Left hindlimb (tissue), 1 donor: ENCODE measurements at regions not wholly inside any gene's neighbourhood (a gene's known extent, or its start where the extent isn't known, plus 50 kb on each side); places are given as distances from the start of the nearest gene placed in this dataset.
"Not testable (repeated sequence)": the region's sequence is repeated elsewhere in the genome, so short reads cannot be mapped to it uniquely, and the experiment has no call there.

Experiments
- DNase-seq: peaks from one replicate; pipeline ENCODE4 v3.0.0-alpha.2; 2018

DNA sequence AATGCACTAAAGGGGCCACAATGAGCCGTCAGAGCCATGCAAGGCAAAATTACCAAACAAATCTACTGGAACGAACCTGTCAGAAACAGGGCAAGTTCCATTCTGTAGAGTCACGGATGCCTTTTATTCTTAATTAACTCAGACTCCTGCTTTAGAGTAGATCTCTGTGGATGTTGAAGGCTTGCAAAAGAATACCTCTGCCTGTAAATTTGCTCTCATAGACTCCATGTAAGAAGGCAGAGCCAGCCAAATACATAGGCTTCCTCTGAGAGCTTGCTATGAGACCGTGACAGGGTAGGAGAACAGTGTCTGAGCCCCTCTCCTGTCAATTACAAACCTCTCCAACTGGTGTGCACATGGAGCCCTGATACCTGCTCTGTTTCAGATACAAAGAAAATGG is 787.9 kb upstream of the POM121L12 start:
- DNase-seq: no peak

DNA sequence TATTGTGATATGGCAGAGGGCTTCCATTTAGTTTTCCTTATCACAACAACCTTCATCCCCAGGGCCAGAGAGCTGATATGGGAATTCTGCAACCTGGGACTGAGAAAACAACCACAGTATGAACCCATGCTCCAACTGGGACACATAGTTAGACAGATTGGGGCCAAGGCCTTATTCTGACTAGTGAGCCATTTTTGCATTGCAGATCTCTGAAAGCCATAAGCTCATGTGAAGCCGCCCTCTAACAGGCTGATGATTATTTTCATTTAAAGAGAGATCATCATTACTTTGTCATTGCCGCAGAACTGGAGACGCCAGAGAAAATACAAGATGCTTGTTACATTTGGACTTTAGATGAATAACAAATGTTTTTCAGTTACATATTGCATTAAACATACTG is 791.7 kb upstream of the POM121L12 start:
- DNase-seq: no peak

DNA sequence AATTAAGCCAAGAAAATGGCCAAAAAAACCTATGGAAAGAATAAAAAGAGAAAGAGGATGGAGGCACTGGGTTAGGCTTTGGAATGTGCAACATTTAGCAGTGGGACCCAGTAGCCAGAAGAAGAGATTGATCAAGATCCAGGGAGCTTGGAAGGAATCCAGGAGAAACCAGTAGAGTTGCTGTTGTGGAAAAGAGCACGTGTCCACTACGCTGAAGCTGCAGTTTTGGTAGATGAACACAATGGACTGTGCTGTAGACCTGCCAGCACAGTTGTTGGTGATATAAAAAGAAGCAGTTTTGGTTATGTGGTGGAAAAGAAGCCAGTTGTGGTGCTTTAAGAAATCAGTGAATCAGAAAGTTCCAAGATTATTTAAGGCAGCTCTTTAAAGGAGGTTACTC is 802.2 kb upstream of the POM121L12 start:
- no peak for DNase-seq

GRCh38 chr7:52211930-52212329 is 823.5 kb upstream of the POM121L12 start:
- DNase-seq: no peak

GRCh38 chr7:52209614-52210013 is 825.8 kb upstream of the POM121L12 start:
- no peak for DNase-seq

- no peak for DNase-seq
Measured at GRCh38 chr7:52197221-52197620, 838.2 kb upstream of the POM121L12 start.

- no peak for DNase-seq
Measured at GRCh38 chr7:52195664-52196063, 839.8 kb upstream of the POM121L12 start.

GRCh38 chr7:52189153-52189778 is 846.2 kb upstream of the POM121L12 start:
- no peak for DNase-seq

- no peak for DNase-seq
Measured at GRCh38 chr7:52184006-52184703, 851.3 kb upstream of the POM121L12 start.

DNA sequence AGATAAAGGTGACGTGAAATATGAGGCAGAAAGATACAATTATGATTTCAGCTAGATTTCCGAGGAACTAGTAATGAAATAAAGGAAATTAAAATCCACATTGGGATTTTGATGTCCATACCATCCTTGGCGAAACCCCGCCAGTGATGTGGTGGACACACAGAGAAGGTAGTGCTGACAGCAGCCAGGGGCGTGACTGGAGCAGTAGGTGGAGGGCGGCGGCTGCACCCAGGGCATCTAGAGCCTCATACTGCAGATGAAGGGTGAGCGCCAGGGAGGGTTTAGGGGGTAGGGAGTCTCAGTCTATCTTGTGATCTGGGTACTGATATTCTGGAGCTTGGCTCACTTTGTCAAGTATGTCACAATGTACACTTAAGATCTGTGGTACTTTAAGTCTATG is 855.5 kb upstream of the POM121L12 start:
- DNase-seq: no peak

GRCh38 chr7:52168085-52168484 is 851.5 kb upstream of the COBL start:
- no peak for DNase-seq

DNA sequence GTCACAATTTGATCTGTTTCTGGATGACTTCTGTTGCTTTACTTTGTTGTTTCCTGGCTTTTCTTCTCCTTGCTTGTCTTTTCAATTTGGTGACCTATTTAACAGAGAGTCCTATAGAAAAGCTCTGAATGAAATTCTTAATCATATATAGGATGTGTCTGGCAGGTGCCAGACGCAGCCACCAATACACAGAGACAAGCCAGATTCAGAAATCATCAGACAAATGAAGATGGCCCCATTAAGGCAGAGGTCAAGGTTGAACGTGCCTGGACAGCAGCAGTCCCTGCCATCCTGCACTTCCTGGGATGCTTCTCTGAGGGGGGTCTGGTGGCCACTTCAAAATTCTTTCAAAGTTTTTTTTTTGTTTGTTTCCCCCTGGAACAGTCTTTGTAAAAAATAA is 846.7 kb upstream of the COBL start:
- no peak for DNase-seq

DNA sequence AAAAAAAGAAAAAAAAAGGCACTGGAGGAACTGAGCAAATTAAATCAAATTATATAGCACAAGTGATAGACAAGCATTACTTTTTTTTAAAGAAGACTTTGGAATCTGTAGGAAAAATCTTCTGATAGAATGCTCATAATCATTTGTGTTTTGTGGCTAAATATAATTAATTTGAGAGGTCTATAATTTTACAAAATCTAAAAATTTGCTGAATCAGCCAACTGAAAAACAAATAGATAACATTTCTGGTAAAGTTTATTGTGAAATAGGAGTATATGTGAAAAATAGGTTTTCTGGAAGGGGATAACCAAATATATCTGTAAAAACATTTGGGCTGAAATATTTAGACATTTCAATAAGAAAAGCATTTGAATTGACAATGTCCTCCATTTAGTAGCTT is 844.9 kb upstream of the COBL start:
- no peak for DNase-seq

GRCh38 chr7:52159421-52159820 is 842.8 kb upstream of the COBL start:
- DNase-seq: not testable (repeated sequence)

DNA sequence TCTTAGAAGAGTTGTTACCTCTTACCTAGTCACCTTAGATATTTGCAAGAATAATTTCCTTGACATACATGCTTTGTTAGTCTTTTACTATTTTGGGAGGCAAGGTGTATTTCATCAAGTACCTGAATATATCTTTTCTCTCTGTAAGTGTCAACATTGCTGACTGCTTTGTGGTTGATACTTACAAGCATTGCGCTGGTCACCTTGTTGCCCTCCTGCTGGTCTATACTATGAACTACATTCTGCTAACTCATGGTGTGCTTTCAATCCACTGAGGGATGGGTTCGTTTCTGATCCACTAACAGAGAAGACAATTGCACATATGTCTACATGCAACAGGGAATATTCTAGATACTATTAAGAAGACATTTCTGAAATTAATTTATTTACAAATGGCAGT is 837.8 kb upstream of the COBL start:
- no peak for DNase-seq

- DNase-seq: no peak
Measured at GRCh38 chr7:52151559-52151958, 835.0 kb upstream of the COBL start.

- no peak for DNase-seq
Measured at GRCh38 chr7:52150952-52151351, 834.3 kb upstream of the COBL start.

DNA sequence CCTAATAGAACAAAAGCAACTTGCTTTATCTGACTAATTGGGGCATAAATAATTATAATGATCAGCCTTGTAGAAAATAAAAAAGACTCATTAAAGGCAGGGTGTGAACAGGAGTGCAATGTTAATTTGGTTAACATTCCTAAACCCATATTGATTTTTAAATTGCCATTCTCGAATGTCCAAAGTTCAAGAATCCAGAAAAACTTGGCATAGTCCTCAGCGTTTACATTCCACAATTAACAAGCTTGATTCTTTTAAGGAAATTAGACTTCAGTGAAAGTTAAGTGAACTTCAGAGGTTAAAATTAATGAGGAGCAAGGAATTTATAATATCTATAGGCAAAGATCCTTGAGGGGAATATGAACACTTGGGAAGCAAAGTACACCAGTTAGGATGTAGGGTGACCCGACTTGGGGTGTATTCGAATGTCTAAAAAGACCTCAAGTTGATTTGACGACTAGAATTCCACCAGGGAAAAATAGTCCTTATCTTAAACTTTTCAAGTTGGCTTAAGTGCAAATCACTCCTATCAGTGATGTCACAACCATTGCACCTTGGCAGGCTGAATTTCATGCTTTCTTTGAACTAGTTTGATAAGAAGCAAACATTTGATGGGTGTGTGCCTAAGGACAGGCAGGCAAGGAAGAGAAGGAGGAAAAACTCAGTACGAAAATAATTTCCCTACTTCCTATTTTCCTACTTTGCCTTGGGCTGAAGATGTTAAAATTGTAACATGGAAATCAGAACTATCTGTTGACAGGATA is 830.4 kb upstream of the COBL start:
- DNase-seq: no peak

- DNase-seq: no peak
Measured at GRCh38 chr7:52143219-52143618, 826.6 kb upstream of the COBL start.

DNA sequence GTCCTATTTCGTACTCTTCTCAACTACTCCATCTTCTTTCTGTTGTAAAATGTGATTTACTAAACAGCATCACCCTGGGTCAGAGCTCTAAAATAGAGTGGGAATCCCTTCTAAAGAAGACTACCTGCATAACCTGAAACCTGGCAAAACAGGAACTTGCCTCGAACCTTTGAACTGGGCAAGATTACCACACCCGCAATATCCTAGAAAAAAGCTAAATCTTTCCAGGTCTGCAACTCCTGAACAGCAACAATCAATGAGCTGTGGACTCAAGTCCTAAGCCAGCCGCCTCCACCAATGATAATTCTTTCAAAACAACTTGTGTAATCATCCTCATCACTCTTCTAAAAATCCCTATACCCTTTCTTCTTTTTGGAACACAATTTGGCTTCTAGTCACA is 824.2 kb upstream of the COBL start:
- no peak for DNase-seq

GRCh38 chr7:52135403-52135802 is 818.8 kb upstream of the COBL start:
- DNase-seq: no peak

DNA sequence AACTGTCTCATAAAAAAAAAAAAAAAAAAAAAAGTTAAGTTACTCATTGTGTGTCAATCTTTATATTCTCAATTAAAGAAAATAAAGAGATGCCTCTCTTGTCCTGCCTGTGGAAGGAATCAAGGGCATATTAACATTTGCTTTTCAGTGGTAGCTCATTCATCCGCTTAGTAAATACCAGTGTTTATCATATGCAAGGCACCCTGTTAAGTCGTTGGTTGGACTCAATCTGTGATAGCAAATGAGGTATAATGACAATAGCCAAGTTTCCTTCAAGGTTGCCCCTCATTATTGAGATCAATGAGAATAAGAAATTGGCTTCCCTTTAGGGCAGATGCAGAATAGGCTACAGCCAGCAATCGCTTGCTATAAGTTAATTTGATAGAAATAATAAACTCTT is 812.7 kb upstream of the COBL start:
- DNase-seq: no peak

DNA sequence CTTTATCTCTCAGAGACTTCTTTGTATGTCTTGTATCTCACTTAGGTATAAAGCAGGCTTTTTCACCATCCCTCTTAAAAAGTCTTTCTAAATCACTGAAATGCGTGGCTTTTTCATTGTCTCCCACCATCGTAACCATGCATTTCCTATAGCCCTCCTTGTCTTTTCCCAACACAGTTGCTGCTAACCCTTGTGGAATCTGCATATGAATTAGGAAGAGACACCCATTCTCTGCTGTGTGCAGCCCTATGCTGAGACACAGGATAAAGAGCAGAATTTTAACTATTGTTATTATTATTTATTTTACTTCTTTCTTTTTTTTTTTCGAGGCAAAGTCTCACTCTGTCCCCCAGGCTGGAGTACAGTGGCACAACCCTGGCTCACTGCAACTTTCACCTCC is 804.3 kb upstream of the COBL start:
- DNase-seq: no peak

DNA sequence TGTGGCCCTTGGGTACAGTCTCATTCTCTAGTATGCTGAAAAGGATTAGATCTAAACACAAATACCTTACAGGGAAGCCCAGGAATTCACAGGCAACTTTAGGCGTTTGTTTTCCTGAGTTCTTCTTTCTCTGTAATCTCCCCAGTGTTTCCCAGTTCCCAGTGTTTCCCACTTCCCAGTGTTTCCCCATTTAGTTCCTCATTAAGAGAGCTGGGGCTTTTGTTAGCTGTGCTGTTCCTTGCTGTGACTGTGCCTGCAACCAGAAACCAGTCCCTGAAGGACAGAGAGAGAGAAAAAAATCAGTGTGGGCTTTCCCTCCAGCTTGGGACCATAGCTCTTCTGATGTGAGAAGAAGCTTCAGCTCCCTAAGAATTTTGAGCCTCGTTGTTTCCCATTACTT is 802.9 kb upstream of the COBL start:
- DNase-seq: no peak
